ENCODE measurements at regions not wholly inside any gene's neighbourhood (a gene's known extent, or its start where the extent isn't known, plus 50 kb on each side); places are given as distances from the start of the nearest gene placed in this dataset.
"Not testable (repeated sequence)": the region's sequence is repeated elsewhere in the genome, so short reads cannot be mapped to it uniquely, and the experiment has no call there.

GRCh38 chr9:7739595-7739994 lies 60.0 kb downstream of the DMAC1 start:
- no peak for DNase-seq

DNA sequence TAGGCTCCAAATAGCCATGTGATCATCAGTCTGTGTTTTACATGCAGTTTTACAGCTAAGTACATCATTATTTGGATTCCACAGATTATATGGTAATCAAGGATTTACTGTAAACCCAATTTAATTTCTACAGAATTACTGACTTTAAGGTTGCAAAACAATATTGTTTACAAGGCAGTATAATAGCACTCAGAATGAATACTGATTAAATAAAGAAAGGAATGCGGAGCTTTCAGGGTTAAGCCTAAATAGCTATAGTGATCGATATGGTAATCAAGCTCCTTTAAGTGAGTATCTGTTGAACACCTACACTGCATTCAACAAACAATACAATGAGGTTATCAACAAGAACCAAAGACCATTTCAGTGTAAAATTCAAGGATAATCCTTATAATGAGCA lies 64.3 kb downstream of the DMAC1 start:
- no peak for DNase-seq

GRCh38 chr9:7730164-7730445 lies 69.5 kb downstream of the DMAC1 start:
- DNase-seq = no peak

DNA sequence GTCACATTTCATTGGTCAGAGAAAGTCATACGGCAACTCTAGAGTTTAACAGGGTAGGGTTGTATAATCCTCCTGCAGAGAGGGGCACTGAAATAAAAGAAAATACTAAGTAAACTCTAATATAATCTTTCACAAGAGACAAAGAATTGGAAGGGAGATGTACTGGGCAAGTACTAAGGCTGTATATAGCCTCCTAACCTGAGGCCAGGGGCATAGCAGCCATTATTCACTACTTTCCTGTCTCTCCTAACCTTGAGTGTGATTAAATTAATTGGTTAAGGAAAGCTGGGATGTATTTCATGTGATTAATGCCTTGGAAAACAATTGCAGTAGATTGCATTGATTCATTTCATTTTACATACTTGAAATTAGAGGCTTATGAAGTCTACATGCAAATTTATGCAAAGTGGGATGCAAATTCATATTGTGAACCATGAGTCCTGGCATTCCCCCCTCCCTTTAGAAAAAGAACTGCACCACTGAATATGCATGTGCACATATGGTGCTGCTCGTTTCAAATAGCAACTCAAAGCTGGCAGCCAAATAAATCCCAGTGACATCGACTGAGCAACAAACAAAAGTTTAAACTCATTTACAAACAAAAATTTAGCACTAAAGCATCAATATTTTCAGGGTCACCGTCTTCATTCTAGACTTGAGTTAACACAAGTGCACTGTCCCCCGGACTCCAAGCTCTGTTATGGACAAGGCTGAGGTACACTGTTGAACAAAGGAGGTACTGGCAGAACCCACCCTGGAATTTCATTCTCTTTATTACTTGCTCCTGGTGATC lies 70.0 kb downstream of the DMAC1 start:
- no peak for DNase-seq

- no peak for DNase-seq
Observed at GRCh38 chr9:7721291-7721690, 78.3 kb downstream of the DMAC1 start.

DNA sequence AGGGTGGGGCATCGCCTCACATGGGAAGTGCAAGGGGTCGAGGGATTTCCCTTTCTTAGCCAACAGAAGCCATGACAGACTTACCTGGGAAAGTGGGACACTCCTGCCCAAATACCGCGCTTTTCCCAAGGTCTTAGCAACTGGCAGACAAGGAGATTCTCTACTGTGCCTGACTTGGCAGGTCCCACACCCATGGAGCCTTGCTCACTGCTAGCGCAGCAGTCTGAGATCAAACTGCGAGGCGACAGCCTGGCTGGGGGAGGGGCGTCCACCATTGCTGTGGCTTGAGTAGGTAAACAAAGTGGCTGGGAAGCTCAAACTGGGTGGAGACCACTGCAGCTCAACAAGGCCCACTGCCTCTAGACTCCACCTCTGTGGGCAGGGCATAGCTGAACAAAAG lies 86.5 kb downstream of the DMAC1 start:
- DNase-seq = not testable (repeated sequence)

DNA sequence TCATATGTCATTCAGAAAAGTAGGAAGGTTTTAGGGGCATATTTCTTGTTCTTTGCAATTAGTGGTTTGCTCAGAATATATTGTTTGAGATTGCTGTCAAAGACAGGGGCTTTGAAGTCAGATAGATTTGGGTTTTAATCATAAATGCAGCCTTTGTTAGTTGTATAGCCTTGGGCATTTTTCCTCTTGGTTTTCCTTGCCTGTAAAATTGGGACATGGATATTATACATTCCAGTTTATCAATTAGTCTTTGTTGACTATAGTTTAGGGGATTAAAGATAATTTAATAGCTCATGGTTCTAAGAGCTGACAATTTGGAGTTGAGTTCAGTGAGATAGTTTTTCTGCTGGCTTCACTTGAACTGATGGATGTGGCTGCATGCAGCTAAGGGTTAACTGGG lies 88.9 kb downstream of the DMAC1 start:
- DNase-seq = no peak

DNA sequence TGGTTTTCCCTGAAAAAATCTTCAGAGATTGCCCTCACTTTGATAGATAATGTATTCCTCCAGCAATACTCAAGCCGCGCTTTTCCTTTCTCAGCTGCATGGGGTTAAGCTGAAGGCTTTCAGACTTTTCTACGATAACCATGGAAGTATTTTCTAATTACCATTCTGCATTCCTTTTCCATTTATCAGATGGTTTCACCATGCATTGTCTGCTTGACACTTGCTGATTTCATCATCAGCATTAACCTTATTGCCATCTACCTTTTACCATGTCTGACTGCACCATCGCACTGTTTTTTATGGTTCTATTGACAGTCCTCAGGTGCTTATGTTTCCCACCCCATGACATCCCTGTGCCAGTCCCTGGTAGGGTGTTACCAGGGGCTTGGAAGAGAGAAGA lies 91.6 kb downstream of the DMAC1 start:
- no peak for DNase-seq

- no peak for DNase-seq
Observed at GRCh38 chr9:7704543-7704942, 95.0 kb downstream of the DMAC1 start.

GRCh38 chr9:7691909-7692308 lies 107.7 kb downstream of the DMAC1 start:
- DNase-seq = no peak

GRCh38 chr9:7690014-7690413 lies 109.6 kb downstream of the DMAC1 start:
- no peak for DNase-seq

DNA sequence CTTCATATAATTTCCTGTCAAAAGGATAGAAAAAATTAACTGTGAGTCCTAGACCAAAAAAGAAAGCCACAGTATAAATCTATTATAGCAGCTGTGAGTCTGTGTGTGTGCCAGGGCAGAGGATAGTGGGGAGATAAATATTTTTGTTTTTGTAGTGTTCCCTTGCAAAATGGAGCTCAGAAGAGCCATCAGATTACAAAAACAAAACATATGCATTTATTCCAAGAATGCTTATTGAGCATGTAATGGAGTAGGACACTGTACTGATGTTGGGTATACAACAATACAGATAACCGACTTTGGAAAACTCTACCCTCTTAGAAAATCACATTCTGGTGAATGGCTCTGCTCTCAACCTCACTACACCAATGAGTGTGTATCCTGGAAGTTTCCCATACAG lies 111.0 kb downstream of the DMAC1 start:
- no peak for DNase-seq

DNA sequence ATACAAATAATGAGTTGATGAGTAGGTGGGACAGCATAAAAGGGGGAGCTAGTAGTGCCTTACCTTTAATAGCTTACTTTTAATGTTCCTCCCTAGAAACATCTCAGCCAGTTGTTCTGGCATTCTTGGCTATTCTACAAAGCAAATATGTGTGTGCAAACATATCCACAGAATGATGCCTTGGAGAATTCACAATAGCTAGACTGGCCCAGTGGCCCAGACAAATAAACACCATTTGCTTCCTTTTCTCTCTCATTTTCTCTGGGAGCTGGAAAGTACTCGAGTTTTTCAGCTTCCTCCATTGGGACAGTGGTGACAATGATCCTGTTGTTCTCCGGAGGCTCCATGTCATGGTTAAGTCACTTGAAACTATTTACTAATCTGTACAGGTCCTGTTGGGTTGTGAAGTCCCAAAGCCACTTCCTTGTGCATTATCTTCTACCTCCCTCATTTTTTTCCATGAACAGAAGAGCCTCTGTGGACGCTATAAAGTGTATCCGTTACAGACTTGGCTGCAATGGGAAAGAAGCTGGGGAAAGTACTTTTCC lies 122.9 kb downstream of the DMAC1 start:
- no peak for DNase-seq

GRCh38 chr9:7671847-7672246 lies 127.7 kb downstream of the DMAC1 start:
- no peak for DNase-seq

DNA sequence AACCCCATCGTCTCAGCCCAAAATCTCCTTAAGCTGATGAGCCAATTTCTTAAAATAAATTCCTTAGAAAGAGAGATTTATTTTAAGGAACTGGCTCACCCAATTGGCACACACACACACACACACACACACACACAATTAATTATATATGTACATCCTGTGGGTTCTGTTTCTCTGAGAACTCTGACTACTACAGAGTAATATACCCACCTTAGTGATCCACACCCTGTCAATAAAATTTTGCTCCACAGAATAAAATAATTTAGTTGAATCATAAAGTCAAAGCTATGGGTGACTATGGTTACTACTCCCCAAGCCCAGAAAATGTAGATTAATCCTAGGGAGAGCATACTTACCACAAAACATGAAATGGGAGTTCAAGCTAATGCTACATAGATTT lies 131.0 kb downstream of the DMAC1 start:
- no peak for DNase-seq

DNA sequence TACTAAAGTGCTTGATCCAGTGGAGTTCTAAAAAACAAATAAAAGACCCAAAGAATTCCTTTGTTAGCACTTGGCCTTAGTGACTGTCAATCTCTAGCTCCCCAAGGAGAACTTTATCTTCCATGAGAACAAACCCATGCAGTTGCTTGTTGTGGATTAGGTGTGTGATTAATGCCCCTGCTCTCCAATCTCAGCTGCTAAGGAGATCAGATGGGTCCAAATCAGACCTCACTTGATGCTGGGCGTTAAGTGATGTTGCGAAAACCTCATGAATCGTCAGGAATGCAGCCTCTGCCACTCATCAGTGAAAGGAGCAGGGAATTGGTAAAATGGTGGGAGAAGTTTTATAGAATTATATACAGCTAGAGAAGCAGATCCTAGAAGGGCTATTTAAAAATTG lies 133.7 kb downstream of the DMAC1 start:
- DNase-seq = no peak

DNA sequence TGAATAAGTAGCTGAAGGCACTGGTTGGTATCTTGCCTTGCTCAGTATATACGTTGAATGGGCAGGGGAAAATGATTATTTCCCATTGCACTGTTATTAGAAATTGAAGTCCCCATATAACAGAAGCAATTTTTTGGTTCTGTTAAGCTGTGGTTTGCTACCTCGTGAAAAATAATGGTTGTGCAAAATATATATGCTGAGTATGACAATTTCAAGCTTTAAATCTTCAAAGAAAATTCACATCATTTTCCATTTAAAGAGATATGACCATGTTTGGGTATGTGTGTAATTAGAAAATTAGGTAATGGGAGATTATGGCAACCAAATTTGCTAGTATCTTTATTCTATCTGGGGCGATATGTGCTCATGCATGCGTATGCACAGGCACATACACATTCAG lies 139.8 kb downstream of the DMAC1 start:
- DNase-seq = no peak

DNA sequence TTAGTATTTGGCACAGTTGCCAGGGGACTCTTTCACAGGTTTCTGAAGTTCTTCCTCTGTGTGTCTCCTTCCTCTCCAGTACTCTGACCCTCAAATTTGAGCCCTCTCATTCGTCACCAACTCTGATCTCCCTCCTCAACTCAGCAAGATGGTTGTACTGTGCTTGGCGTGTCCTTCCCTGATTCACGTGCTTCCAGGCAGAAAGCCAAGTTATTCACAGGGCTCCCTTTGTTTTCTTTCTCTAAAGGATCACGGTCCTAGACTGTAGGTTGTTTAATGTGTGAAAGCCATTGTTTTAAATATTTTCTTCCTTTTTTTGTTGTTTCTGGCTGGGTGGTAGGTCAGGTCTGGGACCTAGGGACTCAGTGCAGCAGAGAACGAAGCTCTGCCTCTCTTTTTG lies 142.9 kb downstream of the DMAC1 start:
- DNase-seq = no peak

DNA sequence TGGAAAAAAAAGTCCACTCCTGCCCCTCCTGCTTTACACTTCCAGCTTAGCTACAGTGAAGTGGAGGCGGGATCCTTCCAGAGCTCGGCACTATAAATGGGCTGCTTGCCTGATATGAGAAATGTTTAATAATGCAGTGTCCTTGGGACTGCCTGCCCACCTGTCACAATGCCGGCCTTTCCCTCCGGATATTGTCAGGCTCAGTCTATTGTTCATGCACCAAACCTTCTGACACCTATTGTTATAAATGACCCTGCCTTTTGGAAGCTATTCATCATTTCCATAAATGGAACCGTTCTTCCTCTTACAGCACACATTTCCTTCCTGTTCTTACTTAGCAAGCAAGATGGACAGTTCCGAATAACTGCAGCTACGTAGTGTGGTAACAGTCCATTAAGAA lies 146.3 kb downstream of the DMAC1 start:
- no peak for DNase-seq

GRCh38 chr9:7640231-7640630 lies 159.3 kb downstream of the DMAC1 start:
- no peak for DNase-seq

- no peak for DNase-seq
Observed at GRCh38 chr9:7639471-7639870, 160.1 kb downstream of the DMAC1 start.

GRCh38 chr9:7636838-7637467 lies 162.6 kb downstream of the DMAC1 start:
- no peak for DNase-seq

DNA sequence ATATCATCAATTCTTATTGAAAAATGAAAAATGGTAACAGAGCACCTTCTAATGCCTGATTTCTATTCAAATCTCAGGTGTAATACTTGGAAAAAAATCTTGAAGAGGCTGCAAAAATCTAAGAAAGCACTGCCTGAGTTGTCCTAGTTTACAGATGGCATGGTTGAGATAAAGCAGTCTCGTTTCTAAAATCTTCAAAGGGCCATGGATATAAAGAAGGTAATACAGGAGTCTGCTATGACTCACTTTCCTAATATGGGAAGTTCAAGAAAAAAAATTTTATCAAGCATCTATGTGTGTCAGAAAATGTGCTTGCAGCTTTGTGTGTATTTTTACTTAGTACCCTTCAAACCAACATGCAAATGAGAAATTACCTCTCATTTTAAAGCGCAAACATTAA lies 163.3 kb downstream of the DMAC1 start:
- DNase-seq = no peak

- DNase-seq = peak; percentile 32
Observed at GRCh38 chr9:7626571-7627029, 173.0 kb downstream of the DMAC1 start.

DNA sequence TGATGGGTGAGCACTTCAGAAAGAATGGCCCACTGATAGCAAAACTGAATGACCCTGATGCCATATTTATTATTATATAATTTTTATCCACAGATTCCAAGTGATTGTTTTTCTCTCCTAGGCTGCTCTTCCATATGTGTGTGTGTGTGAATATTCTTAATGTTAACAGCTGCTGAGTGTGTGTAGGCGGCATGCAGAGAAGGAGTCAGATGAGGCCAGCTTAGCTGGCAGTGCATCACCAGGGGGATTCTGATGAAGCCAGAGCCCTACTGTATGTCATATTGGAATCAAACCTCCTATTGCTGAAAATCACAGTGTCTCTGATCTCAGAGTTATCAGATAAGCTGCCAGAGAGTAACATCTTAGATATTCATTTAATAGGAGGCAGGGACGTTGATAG lies 177.1 kb downstream of the DMAC1 start:
- DNase-seq = no peak

Measured in activated gamma-delta T cell treated with Interleukin-2 at 50 U/mL for 16 hours (primary cell).